GM18951 (cell line): ENCODE measurements at regions not wholly inside any gene's neighbourhood (a gene's known extent, or its start where the extent isn't known, plus 50 kb on each side); places are given as distances from the start of the nearest gene placed in this dataset.
"Not testable (repeated sequence)": the region's sequence is repeated elsewhere in the genome, so short reads cannot be mapped to it uniquely, and the experiment has no call there.

Source experiments
- POLR2A ChIP-seq: IDR thresholded peaks from 4 replicates; pipeline ENCODE4 v1.6.1; 2011; ENCODE audit warnings: mild to moderate bottlenecking; ENCODE audit not compliant: insufficient read length, insufficient read depth; ENCODE audit errors: extremely low read depth
- in situ Hi-C: fragments of 300-500 bp; cut with MboI; formaldehyde crosslinking; loops from one replicate; pipeline ENCODE4 v1.12.0; 2022; ENCODE audit warnings: low sequenced_read_pairs, mixed read lengths, inconsistent platforms; ENCODE audit not compliant: unreplicated experiment

DNA sequence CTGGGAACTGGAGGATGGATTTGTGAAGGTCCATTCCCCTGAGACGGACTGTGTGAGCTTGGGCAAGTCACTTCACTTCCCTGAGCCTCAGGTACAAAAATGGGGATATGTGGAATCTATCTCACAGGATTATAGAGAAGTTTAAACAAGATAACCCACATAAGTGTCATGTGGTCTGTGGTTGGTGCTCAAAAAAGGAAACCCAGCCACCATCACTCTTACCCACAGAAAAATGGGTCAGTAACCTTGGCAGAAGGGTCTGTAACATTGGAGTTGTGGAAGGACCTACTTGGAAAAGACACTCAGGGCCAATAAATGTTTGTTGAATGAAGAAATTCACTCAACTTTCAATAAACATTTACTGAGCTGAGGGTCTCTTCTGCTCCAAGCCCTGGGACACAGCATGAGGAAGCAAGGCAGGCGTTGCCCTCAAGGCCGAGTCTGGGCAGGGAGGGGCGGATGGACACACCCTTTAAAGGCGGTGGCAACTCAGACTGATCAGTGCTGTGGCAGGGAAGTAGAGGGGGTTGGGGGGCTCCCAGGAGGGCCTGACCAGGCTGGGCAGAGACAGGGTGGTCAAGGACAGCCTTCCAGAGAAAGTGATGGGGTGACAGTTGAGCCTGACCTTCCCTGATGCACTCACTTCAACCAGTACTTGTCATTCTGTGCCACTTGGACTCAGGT lies 66.7 kb upstream of the ACOT11 start:
- in situ Hi-C loops: loop anchor here (25.0 kb wide), 1 partner anchor 619 kb away; no protein-coding TSS in a partner anchor
- no peak for TF ChIP-seq POLR2A

DNA sequence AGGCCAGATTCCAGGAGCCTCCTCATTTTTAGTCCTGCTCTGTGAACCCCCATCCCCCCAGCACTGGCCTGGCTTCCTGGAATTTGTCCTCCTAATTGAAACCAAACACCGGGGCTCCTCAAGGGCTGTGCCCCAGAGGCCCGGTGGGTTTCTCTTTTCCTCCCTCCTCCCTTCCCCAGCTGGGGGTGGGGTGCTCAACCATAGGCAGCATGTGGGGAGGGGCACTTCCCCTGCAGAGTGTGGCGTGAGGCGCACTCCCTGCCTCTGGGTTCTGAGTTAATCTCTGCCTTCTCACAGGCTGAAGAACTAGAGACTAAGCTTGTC lies 67.5 kb upstream of the ACOT11 start:
- TF ChIP-seq POLR2A: no peak
- in situ Hi-C loops: loop anchor here (25.0 kb wide), 1 partner anchor 618 kb away; no protein-coding TSS in a partner anchor

DNA sequence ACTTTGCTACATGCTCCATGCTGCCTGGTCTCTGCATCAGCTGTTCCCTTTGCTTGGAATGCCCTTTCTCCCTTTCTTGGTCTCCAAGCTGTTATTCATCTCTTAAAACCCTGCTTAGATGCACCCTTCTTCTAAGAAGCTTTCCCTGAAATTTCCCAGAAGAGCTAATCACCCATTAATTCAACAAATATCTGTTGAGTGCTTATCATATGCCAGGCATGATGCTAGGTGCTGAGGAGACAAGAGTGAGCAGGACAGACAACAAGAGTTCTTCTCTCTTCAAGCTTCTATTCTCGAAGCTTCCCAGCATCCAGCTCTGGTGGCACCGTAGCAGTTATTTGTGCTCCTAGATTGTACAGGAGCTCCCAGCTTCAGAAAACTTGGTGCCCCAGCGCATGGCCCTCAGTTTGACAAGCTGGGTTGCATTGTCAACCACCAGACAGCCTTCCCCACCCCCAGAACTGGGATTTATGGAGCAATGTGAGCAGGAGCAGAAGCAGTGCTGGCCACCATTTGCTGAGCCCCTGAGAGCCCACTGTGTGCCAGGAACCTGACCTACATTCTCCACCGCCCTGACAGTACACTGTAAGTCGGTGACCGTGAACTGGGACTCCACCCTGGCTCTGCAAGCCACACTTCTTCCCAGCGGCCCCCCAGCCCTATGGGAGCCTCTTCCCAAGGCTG lies 68.0 kb upstream of the ACOT11 start:
- in situ Hi-C loops: loop anchor here (10.0 to 25.0 kb wide), 2 partner anchors 65 to 618 kb away; no protein-coding TSS in a partner anchor
- no peak for TF ChIP-seq POLR2A

DNA sequence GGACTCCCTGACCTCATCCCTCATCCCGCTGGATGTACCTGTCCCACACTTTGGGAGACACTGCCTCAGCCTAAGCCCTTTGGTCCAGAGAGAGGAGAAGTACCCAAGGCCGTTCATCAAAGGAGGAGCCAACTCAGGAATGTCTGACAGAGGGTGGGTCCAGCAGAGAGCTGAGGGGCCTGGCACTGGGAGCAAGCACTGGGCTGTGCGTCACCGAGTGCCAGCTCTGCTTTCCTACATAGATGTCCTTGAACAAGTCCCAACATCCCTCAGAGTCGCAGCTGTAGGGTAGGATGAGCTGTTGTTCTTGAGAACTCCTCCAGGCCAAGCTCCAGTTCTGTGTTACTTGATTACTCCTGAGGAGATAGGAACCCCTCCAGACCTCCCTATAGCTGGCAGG lies 68.8 kb upstream of the ACOT11 start:
- no peak for TF ChIP-seq POLR2A
- in situ Hi-C loops: loop anchor here (10.0 to 25.0 kb wide), 2 partner anchors 64 to 617 kb away; no protein-coding TSS in a partner anchor

DNA sequence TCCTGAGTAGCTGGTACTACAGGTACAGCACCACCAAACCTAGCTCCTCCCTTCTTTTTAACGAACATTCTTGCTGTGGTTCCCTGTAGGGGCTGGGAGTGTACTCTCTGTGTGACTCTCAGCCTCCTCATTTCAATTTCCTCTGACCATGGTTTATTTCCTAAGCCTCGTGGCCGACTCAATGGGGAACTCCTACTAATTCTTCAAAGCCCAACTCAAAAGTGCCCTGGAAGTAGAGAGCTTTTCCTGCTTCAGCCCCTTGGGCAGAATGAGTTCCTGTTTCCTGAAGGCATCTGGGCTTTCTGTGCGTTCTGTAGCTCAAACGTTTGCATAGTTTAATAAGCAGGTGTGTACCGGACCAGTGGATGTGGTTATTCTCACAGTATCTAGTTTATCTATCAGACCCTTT lies 70.9 kb upstream of the ACOT11 start:
- in situ Hi-C loops: loop anchor here (10.0 to 25.0 kb wide), 2 partner anchors 62 to 615 kb away; no protein-coding TSS in a partner anchor
- no peak for TF ChIP-seq POLR2A

DNA sequence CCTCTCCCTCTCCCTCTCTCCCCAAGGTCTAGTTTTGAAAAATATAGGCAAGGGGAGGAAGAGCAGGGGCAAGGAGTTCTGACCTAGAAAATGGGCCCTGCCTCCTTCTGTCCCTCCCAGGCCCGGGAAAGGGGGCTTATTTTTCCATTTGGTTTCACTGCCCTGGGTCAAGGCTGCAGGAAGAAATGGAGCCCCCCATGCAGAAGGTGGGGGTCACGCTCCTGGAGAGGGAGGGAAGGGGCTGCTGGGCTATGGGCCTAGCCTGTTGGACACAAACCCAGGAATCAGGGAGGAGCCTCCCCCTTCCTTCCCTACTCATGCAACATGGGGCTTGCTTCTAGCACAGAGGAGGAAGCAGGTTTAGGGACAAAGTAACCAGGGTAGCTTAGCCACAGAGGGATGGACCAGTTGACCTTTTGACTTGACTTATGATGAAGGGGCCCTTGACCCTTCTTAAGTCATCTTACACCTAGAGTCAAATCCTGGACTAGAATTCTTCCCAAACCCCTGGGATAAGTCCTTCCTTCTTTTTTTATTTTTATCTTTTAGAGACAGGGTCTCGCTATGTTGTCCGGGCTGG lies 70.4 kb upstream of the SSBP3 start:
- in situ Hi-C loops: loop anchor here (10.0 to 25.0 kb wide), 2 partner anchors 62 to 614 kb away; no protein-coding TSS in a partner anchor

DNA sequence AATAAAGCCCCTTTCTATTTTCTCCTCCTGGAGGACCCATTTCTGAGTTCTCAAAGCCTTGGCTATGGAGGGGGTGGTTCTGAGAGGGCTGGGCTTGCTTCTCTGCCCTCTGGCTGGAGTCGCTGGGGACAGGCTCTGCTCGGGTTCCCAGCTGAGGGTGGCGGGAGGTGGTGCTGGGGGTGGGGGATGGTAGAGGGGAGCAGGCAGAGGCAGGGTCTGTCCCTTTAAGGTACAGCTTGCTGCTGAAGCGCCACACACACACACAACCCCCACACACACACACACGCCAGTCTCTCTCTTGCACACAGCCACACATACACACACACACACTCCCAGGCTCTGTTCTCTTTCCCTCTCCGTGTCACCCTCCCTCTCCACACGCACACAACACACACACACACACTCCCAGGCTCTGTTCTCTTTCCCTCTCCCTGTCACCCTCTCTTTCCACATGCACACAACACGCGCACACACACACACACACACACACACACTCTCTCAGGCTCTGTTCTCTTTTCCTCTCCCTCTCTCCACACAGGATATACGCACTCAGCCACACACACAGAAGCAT lies 69.8 kb upstream of the SSBP3 start:
- in situ Hi-C loops: loop anchor here (10.0 to 25.0 kb wide), 2 partner anchors 61 to 614 kb away; no protein-coding TSS in a partner anchor
- no peak for TF ChIP-seq POLR2A

More for the DNA sequence above, 70.4 kb upstream of the SSBP3 start:
- TF ChIP-seq POLR2A: no peak

DNA sequence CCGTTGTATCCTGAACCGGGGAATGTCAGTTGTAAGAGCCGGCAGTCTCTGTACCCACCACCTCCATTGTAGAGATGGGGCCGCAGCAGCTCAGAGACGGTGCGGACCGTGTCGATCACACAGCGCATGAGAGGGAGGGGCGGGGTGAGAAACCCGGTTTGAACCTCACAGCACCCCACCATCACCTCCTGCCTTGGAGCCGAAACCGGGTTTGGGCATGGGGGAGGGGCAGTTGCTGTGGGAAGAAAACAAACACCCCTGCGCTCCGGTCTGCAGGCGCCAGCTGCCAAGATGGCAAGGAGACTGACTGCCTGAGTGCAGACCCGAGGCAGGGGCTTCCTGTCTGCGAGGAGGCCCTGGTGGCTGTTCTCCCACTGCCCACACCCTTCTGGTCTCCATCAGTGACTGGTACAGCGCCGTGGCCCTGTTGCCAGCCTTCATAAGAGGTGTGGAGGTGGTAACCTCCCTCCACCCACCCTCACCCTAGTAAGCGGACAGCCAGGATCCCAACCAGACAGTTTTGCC lies 69.2 kb upstream of the SSBP3 start:
- TF ChIP-seq POLR2A: no peak
- in situ Hi-C loops: loop anchor here (10.0 to 25.0 kb wide), 2 partner anchors 61 to 613 kb away; no protein-coding TSS in a partner anchor

DNA sequence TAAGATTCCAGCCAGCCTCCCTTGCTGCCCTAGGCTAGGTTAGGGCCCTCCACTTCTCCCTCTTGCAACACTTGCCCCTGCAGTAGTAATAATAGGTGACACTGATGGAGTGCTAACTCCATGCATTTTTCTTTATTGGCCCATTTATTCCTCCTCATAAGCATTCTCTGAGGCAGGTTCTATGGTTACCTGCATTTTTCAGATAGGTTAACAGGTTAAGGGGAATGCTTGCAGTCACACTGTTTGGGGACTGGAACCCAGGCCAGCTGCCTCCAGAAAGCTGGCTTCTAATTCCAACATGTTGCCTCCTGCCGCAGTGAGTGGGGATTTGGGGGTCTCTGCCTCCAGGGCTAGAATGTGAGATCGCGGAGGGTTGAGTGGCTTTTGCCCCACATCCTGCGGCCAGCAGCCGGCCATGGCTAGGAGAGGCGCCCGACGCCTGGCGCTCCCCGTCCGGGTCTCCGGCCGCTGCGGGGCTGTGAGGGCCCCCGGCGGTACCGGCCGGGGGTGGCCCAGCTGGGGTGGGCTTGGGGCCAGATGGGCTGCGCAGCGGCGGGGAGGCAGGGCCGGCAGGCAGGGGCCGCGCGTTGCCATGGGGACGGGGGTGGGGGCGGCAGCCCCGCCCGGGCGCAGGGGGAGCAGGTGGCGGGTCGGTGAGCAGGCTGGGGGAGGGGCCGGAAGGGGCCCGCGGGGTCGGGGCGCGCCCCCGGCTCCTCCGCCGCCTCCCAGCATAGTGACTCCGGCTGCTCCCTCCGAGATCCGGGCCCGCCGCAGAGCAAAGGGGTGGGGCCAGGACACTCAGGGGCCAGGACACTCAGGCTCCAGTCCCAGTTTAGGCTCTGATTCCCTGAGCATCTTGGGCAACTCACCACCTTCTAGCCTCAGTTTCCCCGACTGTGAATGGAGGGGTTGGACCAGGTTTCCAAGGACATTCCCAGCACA lies 68.4 kb upstream of the SSBP3 start:
- in situ Hi-C loops: loop anchor here (10.0 to 25.0 kb wide), 2 partner anchors 60 to 612 kb away; no protein-coding TSS in a partner anchor
- no peak for TF ChIP-seq POLR2A

DNA sequence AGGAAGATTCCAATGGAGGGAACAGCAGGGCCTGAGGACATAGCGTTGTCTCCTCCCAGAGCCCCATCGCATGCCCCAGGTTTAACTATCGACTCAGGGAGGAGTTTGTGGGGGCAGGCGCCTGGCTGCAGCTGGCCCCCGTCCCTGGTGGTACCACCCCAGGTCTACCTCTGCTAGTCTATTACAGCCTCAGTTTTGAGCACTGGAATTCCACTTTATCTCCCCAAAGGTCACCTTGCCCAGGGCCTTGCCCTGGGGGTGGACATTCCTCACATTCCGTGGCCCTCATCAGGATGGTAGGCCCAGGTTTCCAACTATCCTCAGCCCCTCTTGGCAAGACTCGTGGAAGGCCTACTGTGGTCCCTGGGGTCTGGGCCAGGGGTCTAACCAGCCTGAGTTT lies 65.4 kb upstream of the SSBP3 start:
- in situ Hi-C loops: loop anchor here (10.0 kb wide), 1 partner anchor 57 kb away; no protein-coding TSS in a partner anchor
- TF ChIP-seq POLR2A: no peak

DNA sequence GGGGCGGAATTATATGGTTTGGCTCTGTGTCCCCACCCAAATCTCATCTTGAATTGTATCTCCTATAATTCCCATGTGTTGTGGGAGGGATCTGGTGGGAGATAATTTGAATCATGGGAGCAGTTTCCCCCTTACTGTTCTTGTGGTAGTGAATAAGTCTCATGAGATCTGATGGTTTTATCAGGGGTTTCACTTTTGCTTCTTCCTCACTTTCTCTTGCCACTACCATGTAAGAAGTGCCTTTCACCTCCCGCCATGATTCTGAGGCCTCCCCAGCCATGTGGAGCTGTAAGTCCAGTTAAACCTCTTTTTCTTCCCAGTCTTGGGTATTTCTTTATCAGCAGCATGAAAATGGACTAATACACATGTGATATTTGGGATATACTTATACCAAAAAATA lies 63.2 kb upstream of the SSBP3 start:
- in situ Hi-C loops: not testable (repeated sequence)

DNA sequence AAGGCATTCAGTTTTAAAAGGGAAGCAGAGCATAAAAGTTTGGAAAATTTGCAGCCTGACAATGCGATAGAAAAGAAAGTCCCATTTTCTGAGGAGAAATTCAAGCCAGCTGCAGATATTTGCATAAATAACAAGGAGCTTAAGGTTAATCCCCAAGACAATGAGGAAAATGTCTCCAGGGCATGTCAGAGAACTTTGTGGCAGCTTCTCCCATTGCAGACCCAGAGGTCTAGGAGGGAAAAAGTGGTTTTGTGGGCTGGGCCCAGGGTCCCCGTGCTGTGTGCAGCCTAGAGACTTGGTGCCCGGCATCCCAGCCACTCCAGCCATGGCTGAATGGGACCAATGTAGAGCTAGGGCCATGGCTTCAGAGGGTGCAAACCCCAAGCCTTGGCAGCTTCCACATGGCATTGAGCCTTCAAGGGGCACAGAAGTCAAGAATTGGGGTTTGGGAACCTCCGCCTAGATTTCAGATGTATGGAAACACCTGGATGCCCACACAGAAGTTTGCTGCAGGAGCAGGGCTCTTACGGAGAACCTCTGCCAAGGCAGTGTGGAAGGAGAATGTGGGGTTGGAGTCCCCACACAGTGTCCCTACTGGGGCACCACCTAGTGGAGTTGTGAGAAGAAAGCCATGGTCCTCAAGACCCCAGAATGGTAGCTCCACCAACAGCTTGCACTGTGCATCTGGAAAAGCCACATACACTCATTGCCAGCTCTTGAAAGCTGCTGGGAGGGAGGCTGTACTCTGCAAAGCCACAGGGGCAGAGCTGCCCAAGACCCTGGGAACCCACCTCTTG lies 62.3 kb upstream of the SSBP3 start:
- in situ Hi-C loops: not testable (repeated sequence)
